Stimulated activated CD4-positive, alpha-beta T cell treated with anti-CD3 and anti-CD28 coated beads, Interleukin-2, amount 100 ng/mL, for 24 hours (primary cell): ENCODE measurements at regions not wholly inside any gene's neighbourhood (a gene's known extent, or its start where the extent isn't known, plus 50 kb on each side); places are given as distances from the start of the nearest gene placed in this dataset.
"Not testable (repeated sequence)": the region's sequence is repeated elsewhere in the genome, so short reads cannot be mapped to it uniquely, and the experiment has no call there.

Experiments used
- DNase-seq, 2 donors: peaks; one replicate each; pipeline ENCODE4 v3.0.0-alpha.2; 2020

- no peak for DNase-seq
Measured at GRCh38 chr13:82294226-82294625, 1588.0 kb downstream of the SLITRK1 start.

GRCh38 chr13:82292334-82292733, 1589.9 kb downstream of the SLITRK1 start:
- DNase-seq: no peak

GRCh38 chr13:82291852-82292251, 1590.4 kb downstream of the SLITRK1 start:
- DNase-seq: no peak

GRCh38 chr13:82275644-82276043, 1606.6 kb downstream of the SLITRK1 start:
- no peak for DNase-seq

GRCh38 chr13:82259284-82259683, 1623.0 kb downstream of the SLITRK1 start:
- DNase-seq: no peak

- DNase-seq: no peak
Measured at GRCh38 chr13:82257790-82258507, 1624.3 kb downstream of the SLITRK1 start.

GRCh38 chr13:82248762-82249161, 1633.5 kb downstream of the SLITRK1 start:
- no peak for DNase-seq

GRCh38 chr13:82245860-82246259, 1636.4 kb downstream of the SLITRK1 start:
- no peak for DNase-seq

- no peak for DNase-seq
Measured at GRCh38 chr13:82224806-82225205, 1657.5 kb downstream of the SLITRK1 start.

- no peak for DNase-seq
Measured at GRCh38 chr13:82221621-82222020, 1660.7 kb downstream of the SLITRK1 start.

- no peak for DNase-seq
Measured at GRCh38 chr13:82220641-82221040, 1661.6 kb downstream of the SLITRK1 start.

GRCh38 chr13:82216165-82216564, 1666.1 kb downstream of the SLITRK1 start:
- DNase-seq: no peak

GRCh38 chr13:82214341-82214740, 1667.9 kb downstream of the SLITRK1 start:
- no peak for DNase-seq

GRCh38 chr13:82206241-82206640, 1676.0 kb downstream of the SLITRK1 start:
- DNase-seq: no peak

GRCh38 chr13:82202398-82202797, 1679.9 kb downstream of the SLITRK1 start:
- DNase-seq: no peak

- no peak for DNase-seq
Measured at GRCh38 chr13:82196087-82196486, 1686.2 kb downstream of the SLITRK1 start.

GRCh38 chr13:82187227-82187626, 1695.0 kb downstream of the SLITRK1 start:
- no peak for DNase-seq

- DNase-seq: no peak
Measured at GRCh38 chr13:82176751-82177150, 1705.5 kb downstream of the SLITRK1 start.

GRCh38 chr13:82165396-82166174, 1716.7 kb downstream of the SLITRK1 start:
- DNase-seq: no peak

- not testable (repeated sequence) for DNase-seq
Measured at GRCh38 chr13:82164780-82165395, 1717.4 kb downstream of the SLITRK1 start.

GRCh38 chr13:82147526-82147925, 1734.7 kb downstream of the SLITRK1 start:
- DNase-seq: no peak

GRCh38 chr13:82136880-82137279, 1745.4 kb downstream of the SLITRK1 start:
- no peak for DNase-seq

- DNase-seq: no peak
Measured at GRCh38 chr13:82129281-82129680, 1753.0 kb downstream of the SLITRK1 start.

GRCh38 chr13:82118589-82118988, 1763.7 kb downstream of the SLITRK1 start:
- no peak for DNase-seq
